ENCODE measurements at regions not wholly inside any gene's neighbourhood (a gene's known extent, or its start where the extent isn't known, plus 50 kb on each side); places are given as distances from the start of the nearest gene placed in this dataset.

GRCh38 chr10:76665029-76665428, 972.6 kb downstream of the KCNMA1 start:
- TF ChIP-seq CTCF (IDR thresholded peaks at IDR 0.05) (no peak), TCF7 (CRISPR knock-in tag; IDR thresholded peaks at IDR 0.05; ENCODE audit: low read depth) (no peak), TEAD4 (CRISPR knock-in tag; IDR thresholded peaks at IDR 0.05) (no peak), OVOL2 (CRISPR knock-in tag; IDR thresholded peaks at IDR 0.05; ENCODE audit: borderline replicate concordance) (no peak), ESRRA (CRISPR knock-in tag; IDR thresholded peaks at IDR 0.05; ENCODE audit: borderline replicate concordance) (no peak), MAX (CRISPR knock-in tag; IDR thresholded peaks at IDR 0.05) (no peak)

Measured in WTC11 (cell line).